ENCODE measurements at regions not wholly inside any gene's neighbourhood (a gene's known extent, or its start where the extent isn't known, plus 50 kb on each side); places are given as distances from the start of the nearest gene placed in this dataset.

GRCh38 chr4:11342401-11342800 is 86.3 kb downstream of the HS3ST1 start:
- no peak for TF ChIP-seq ZFX (IDR thresholded peaks at IDR 0.05)

GRCh38 chr4:11341337-11342043 is 87.2 kb downstream of the HS3ST1 start:
- H3K27ac ChIP-seq = no peak overlapping the region
- TF ChIP-seq, protein P1, sequence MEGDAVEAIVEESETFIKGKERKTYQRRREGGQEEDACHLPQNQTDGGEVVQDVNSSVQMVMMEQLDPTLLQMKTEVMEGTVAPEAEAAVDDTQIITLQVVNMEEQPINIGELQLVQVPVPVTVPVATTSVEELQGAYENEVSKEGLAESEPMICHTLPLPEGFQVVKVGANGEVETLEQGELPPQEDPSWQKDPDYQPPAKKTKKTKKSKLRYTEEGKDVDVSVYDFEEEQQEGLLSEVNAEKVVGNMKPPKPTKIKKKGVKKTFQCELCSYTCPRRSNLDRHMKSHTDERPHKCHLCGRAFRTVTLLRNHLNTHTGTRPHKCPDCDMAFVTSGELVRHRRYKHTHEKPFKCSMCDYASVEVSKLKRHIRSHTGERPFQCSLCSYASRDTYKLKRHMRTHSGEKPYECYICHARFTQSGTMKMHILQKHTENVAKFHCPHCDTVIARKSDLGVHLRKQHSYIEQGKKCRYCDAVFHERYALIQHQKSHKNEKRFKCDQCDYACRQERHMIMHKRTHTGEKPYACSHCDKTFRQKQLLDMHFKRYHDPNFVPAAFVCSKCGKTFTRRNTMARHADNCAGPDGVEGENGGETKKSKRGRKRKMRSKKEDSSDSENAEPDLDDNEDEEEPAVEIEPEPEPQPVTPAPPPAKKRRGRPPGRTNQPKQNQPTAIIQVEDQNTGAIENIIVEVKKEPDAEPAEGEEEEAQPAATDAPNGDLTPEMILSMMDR (conservative IDR thresholded peaks at IDR 0.05) = no peak
- no peak for TF ChIP-seq ZFX (IDR thresholded peaks at IDR 0.05)

More at GRCh38 chr4:11342401-11342800, 86.3 kb downstream of the HS3ST1 start:
- H3K27ac ChIP-seq = no peak overlapping the region

GRCh38 chr4:11338956-11339782 is 89.5 kb downstream of the HS3ST1 start:
- H3K27ac ChIP-seq = no peak overlapping the region
- TF ChIP-seq, protein P1 (conservative IDR thresholded peaks at IDR 0.05) = no peak

- TF ChIP-seq, protein P1 (conservative IDR thresholded peaks at IDR 0.05) = no peak
- TF ChIP-seq ZFX (IDR thresholded peaks at IDR 0.05) = no peak
- no peak overlapping the region for H3K27ac ChIP-seq
These were observed 91.4 kb downstream of the HS3ST1 start for GRCh38 chr4:11337287-11337686.

DNA sequence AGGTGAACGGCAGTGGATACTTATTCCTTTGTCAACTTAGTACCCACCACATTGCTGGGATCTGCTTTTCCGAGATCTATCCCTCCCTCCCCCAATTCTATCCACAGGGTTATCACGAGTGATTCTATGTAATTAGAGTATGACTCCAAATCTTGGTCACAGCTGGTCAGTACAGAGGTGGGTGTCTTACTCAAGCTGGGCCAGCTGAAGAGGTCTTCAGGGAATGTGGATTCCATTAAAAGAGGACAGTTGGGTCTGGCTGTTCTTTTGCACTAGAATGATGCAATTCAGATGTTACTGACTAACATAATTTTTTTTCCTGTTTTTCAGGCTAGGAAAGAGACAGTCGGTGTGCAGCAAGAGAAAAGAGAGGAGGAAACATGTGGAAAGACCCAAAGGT is 92.3 kb downstream of the HS3ST1 start:
- H3K27ac ChIP-seq = no peak overlapping the region
- TF ChIP-seq, protein P1 (conservative IDR thresholded peaks at IDR 0.05) = no peak
- TF ChIP-seq ZFX (IDR thresholded peaks at IDR 0.05) = no peak

DNA sequence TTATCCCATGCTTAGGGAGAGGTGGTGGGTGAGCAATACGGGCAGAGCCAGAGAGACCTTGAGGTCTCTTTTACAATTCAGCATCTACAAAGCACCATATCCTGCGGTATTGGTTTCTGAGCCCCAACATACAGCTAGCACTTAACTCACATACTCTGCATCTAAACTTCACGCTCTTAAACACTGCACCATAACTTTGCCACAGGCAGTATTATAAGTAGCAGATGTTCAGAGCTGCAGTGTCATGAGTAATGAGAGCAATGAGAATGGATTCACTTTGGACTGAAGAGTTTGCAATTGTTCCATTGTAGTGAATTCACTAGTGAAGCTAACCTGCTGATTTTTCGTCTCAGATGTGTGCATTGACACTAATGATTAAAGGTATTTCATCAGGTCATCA is 93.8 kb downstream of the HS3ST1 start:
- TF ChIP-seq ZFX (IDR thresholded peaks at IDR 0.05) = no peak
- TF ChIP-seq, protein P1 (conservative IDR thresholded peaks at IDR 0.05) = no peak
- no peak overlapping the region for H3K27ac ChIP-seq

DNA sequence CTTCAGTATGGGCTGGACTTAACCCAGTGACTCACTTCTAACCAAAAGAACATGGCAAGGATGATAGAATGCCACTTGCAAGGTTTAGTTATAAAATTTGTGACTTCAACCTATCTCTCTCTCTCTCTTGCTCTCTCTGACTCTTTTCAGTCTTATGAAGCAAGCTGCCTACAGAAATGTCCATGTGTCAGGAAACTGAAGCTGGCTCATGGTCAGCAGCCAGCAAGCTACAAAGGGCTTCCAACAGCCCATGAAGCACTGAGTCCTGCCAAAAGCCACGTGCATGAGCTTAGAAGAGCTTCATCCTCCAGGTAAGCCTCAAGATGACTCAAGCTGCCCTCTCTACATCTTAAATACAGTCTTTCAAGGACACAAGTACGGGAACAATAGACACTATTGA is 100.3 kb downstream of the HS3ST1 start:
- TF ChIP-seq, protein P1 (conservative IDR thresholded peaks at IDR 0.05) = no peak
- TF ChIP-seq ZFX (IDR thresholded peaks at IDR 0.05) = no peak
- H3K27ac ChIP-seq = no peak overlapping the region
